ENCODE measurements at regions not wholly inside any gene's neighbourhood (a gene's known extent, or its start where the extent isn't known, plus 50 kb on each side); places are given as distances from the start of the nearest gene placed in this dataset.
A peak's percentile ranks its signal among the peaks of the same experiment; 100 is the strongest.

- DNase-seq = no peak
These were observed 375.8 kb downstream of the INSC start for GRCh38 chr11:15490535-15490934.

GRCh38 chr11:15493066-15493465 lies 378.3 kb downstream of the INSC start:
- peak in 1 of 2 experiments; percentile 6 for DNase-seq

GRCh38 chr11:15493921-15494620 lies 379.3 kb downstream of the INSC start:
- DNase-seq = peak in 1 of 2 experiments; percentile 4

GRCh38 chr11:15494740-15495139 lies 380.0 kb downstream of the INSC start:
- no peak for DNase-seq

- DNase-seq = no peak
These were observed 380.7 kb downstream of the INSC start for GRCh38 chr11:15495462-15495861.

- DNase-seq = no peak
These were observed 382.6 kb downstream of the INSC start for GRCh38 chr11:15497366-15497765.

- DNase-seq = no peak
These were observed 385.0 kb downstream of the INSC start for GRCh38 chr11:15499674-15500073.

- no peak for DNase-seq
These were observed 385.9 kb downstream of the INSC start for GRCh38 chr11:15500643-15501042.

GRCh38 chr11:15501566-15501965 lies 386.8 kb downstream of the INSC start:
- DNase-seq = no peak

GRCh38 chr11:15505155-15505554 lies 390.4 kb downstream of the INSC start:
- no peak for DNase-seq

- DNase-seq = no peak
These were observed 392.9 kb downstream of the INSC start for GRCh38 chr11:15507592-15507991.

GRCh38 chr11:15509082-15509481 lies 394.4 kb downstream of the INSC start:
- no peak for DNase-seq

- no peak for DNase-seq
These were observed 404.5 kb downstream of the INSC start for GRCh38 chr11:15519124-15519791.

- DNase-seq = no peak
These were observed 405.2 kb downstream of the INSC start for GRCh38 chr11:15519911-15520310.

GRCh38 chr11:15523543-15523942 lies 408.8 kb downstream of the INSC start:
- DNase-seq = no peak

- DNase-seq = no peak
These were observed 410.9 kb downstream of the INSC start for GRCh38 chr11:15525582-15525981.

- no peak for DNase-seq
These were observed 411.3 kb downstream of the INSC start for GRCh38 chr11:15526032-15526431.

- DNase-seq = no peak
These were observed 412.2 kb downstream of the INSC start for GRCh38 chr11:15526859-15527450.

GRCh38 chr11:15532432-15532831 lies 417.7 kb downstream of the INSC start:
- no peak for DNase-seq

- no peak for DNase-seq
These were observed 419.5 kb downstream of the INSC start for GRCh38 chr11:15534266-15534665.

GRCh38 chr11:15535414-15535813 lies 420.7 kb downstream of the INSC start:
- DNase-seq = no peak

- DNase-seq = no peak
These were observed 421.7 kb downstream of the INSC start for GRCh38 chr11:15536438-15536837.

- DNase-seq = no peak
These were observed 424.9 kb downstream of the INSC start for GRCh38 chr11:15539645-15540044.

GRCh38 chr11:15541079-15541478 lies 426.4 kb downstream of the INSC start:
- DNase-seq = no peak

Data from AML-193 (cell line).